SW 1271 (cell line): ENCODE measurements at regions not wholly inside any gene's neighbourhood (a gene's known extent, or its start where the extent isn't known, plus 50 kb on each side); places are given as distances from the start of the nearest gene placed in this dataset.

Experiments used
- DNase-seq, 2 experiments: peaks; one replicate each; lab custom pipeline; 2025; lab: John Stamatoyannopoulos, UW

- DNase-seq, result no peak
These were observed 60.1 kb upstream of the ASXL3 start for GRCh38 chr18:33517950-33518349.

- no peak for DNase-seq
These were observed 65.0 kb upstream of the ASXL3 start for GRCh38 chr18:33513027-33513426.

- DNase-seq, result no peak
These were observed 66.5 kb upstream of the CCDC178 start for GRCh38 chr18:33507019-33507418.

- DNase-seq, result no peak
These were observed 65.3 kb upstream of the CCDC178 start for GRCh38 chr18:33505798-33506197.

GRCh38 chr18:33505297-33505696 is 64.8 kb upstream of the CCDC178 start:
- no peak for DNase-seq

- DNase-seq, result peak in 1 of 2 experiments; percentile 28
These were observed 54.8 kb upstream of the CCDC178 start for GRCh38 chr18:33495278-33495677.
